GM23338 (cell line): ENCODE measurements at regions not wholly inside any gene's neighbourhood (a gene's known extent, or its start where the extent isn't known, plus 50 kb on each side); places are given as distances from the start of the nearest gene placed in this dataset.

ENCODE experiments used
- ATAC-seq: fragments of 200-7000 bp; cut with Tn5 transposase; 3 replicates; pipeline ENCODE4 v1.9.1; 2020
- DNase-seq: peaks from one replicate; pipeline ENCODE4 v3.0.0-alpha.2; 2015; ENCODE audit warnings: low spot score
- H2AFZ ChIP-seq: fragments of 200-600 bp; sonication (generic); 2 replicates; pipeline ENCODE4 v1.8.0; 2016; ENCODE audit warnings: antibody characterized with exemption, mild to moderate bottlenecking, moderate library complexity
- H3F3A ChIP-seq: fragments of 200-600 bp; sonication (generic); replicated peaks from 2 replicates; pipeline ENCODE4 v1.8.0; 2017; ENCODE audit warnings: antibody characterized with exemption, mixed run types, low read depth
- H3K27ac ChIP-seq: fragments of 200-600 bp; sonication (generic); 2 replicates; pipeline ENCODE4 v1.6.1; 2016; ENCODE audit warnings: low read depth
- H3K27me3 ChIP-seq: fragments of 200-600 bp; sonication (generic); 2 replicates; pipeline ENCODE4 v1.8.0; 2016; ENCODE audit warnings: mild to moderate bottlenecking, mixed run types, moderate library complexity; ENCODE audit not compliant: insufficient read depth
- H3K36me3 ChIP-seq: fragments of 200-600 bp; sonication (generic); 2 replicates; pipeline ENCODE4 v1.8.0; 2016; ENCODE audit warnings: mild to moderate bottlenecking; ENCODE audit not compliant: insufficient read depth
- H3K4me1 ChIP-seq: fragments of 200-600 bp; sonication (generic); 2 replicates; pipeline ENCODE4 v1.8.0; 2016; ENCODE audit warnings: mild to moderate bottlenecking, moderate library complexity; ENCODE audit not compliant: insufficient read depth
- H3K4me2 ChIP-seq: fragments of 200-600 bp; sonication (generic); 2 replicates; pipeline ENCODE4 v1.7.1; 2017; ENCODE audit warnings: mixed run types
- H3K4me3 ChIP-seq: fragments of 200-600 bp; sonication (generic); 2 replicates; pipeline ENCODE4 v1.6.1; 2016; ENCODE audit warnings: mixed run types
- H3K79me2 ChIP-seq: fragments of 200-600 bp; sonication (generic); replicated peaks from 2 replicates; pipeline ENCODE4 v1.8.0; 2017; ENCODE audit warnings: mild to moderate bottlenecking; ENCODE audit not compliant: insufficient read depth
- H3K9me2 ChIP-seq: fragments of 200-600 bp; sonication (generic); 2 replicates; pipeline ENCODE4 v1.8.0; 2017; ENCODE audit not compliant: insufficient read depth
- H4K20me1 ChIP-seq: fragments of 200-600 bp; sonication (generic); replicated peaks from 2 replicates; pipeline ENCODE4 v1.8.0; 2017; ENCODE audit warnings: mild to moderate bottlenecking; ENCODE audit not compliant: insufficient read depth
- H3K27ac Mint-ChIP-seq: 2 replicates; pipeline ENCODE4 v1.8.0; 2020; ENCODE audit warnings: inconsistent platforms, mild to moderate bottlenecking, moderate library complexity, mixed read lengths
- H3K27me3 Mint-ChIP-seq: 3 replicates; pipeline ENCODE4 v1.8.0; 2022; ENCODE audit warnings: low read depth, mild to moderate bottlenecking, moderate library complexity, mixed read lengths, inconsistent platforms; ENCODE audit not compliant: insufficient read depth, poor library complexity
- H3K36me3 Mint-ChIP-seq: 3 replicates; pipeline ENCODE4 v1.8.0; 2021; ENCODE audit warnings: low read depth, mild to moderate bottlenecking, inconsistent platforms, moderate library complexity, mixed read lengths
- H3K4me1 Mint-ChIP-seq: 3 replicates; pipeline ENCODE4 v1.8.0; 2020; ENCODE audit warnings: mild to moderate bottlenecking, inconsistent platforms, mixed read lengths
- H3K4me3 Mint-ChIP-seq: 3 replicates; pipeline ENCODE4 v1.8.0; 2021; ENCODE audit warnings: moderate library complexity, mild to moderate bottlenecking, inconsistent platforms, mixed read lengths
- H3K9me3 Mint-ChIP-seq: 3 replicates; pipeline ENCODE4 v1.8.0; 2020; ENCODE audit warnings: moderate library complexity, mild to moderate bottlenecking, inconsistent platforms, mixed read lengths
- CREB1 ChIP-seq: fragments of 250-450 bp; sonication (Bioruptor Pico); IDR thresholded peaks from 2 replicates; pipeline ENCODE4 v1.5.0; 2020; ENCODE audit warnings: low read depth, mild to moderate bottlenecking, moderate library complexity
- CTCF ChIP-seq, 2 experiments: fragments of 200-600 bp in 1 of 2; sonication (generic) in 1 of 2; conservative IDR thresholded peaks; 2 replicates each; pipeline versions ENCODE4 v1.5.1 to v1.6.1; 2016 to 2017; ENCODE audit warnings: antibody characterized with exemption in 2 of 2, low read depth in 2 of 2, mild to moderate bottlenecking in 2 of 2, moderate library complexity in 1 of 2
- ETS1 ChIP-seq: IDR thresholded peaks from 2 replicates; pipeline ENCODE4 v1.6.1; 2016; ENCODE audit warnings: antibody characterized with exemption
- EZH2phosphoT487 ChIP-seq: fragments of 200-600 bp; sonication (generic); IDR thresholded peaks from one replicate; pipeline ENCODE4 v1.8.1; 2018; ENCODE audit warnings: antibody characterized with exemption; ENCODE audit not compliant: unreplicated experiment
- NANOG ChIP-seq: IDR thresholded peaks from 2 replicates; pipeline ENCODE4 v1.6.1; 2016; ENCODE audit warnings: antibody characterized with exemption, borderline replicate concordance
- POLR2AphosphoS5 ChIP-seq: IDR thresholded peaks from 2 replicates; pipeline ENCODE4 v1.6.1; 2016; ENCODE audit warnings: antibody characterized with exemption, low read depth
- STAT1 ChIP-seq: IDR thresholded peaks from one replicate; pipeline ENCODE4 v1.6.1; 2016; ENCODE audit warnings: antibody characterized with exemption; ENCODE audit not compliant: unreplicated experiment
- ZNF114 ChIP-seq: fragments of 250-450 bp; sonication (Bioruptor Pico); IDR thresholded peaks from 2 replicates; pipeline ENCODE4 v1.5.0; 2020; ENCODE audit warnings: mild to moderate bottlenecking, moderate library complexity
- ZNF331 ChIP-seq: fragments of 250-450 bp; sonication (Bioruptor Pico); IDR thresholded peaks from 2 replicates; pipeline ENCODE4 v1.5.0; 2020; ENCODE audit warnings: low read depth, mild to moderate bottlenecking, moderate library complexity
- TF ChIP-seq, protein P1 (sequence below): IDR thresholded peaks from one replicate; pipeline ENCODE4 v1.6.1; 2018; ENCODE audit warnings: antibody characterized with exemption; ENCODE audit not compliant: unreplicated experiment
- TF ChIP-seq, protein P2 (sequence below): fragments of 250-450 bp; sonication (Bioruptor Pico); IDR thresholded peaks from 2 replicates; pipeline ENCODE4 v1.5.0; 2020; ENCODE audit warnings: mild to moderate bottlenecking, moderate library complexity

- peaks cover 4% of the 10 kb centered on the region; the same call in 2 of the 3 replicates for H3K4me1 Mint-ChIP-seq
- Histone ChIP-seq H3K36me3 (no peaks in the 10 kb centered on the region), H3K4me3 (no peak overlapping the region), H3K27me3 (no peaks in the 10 kb centered on the region), H4K20me1 (no peaks in the 10 kb centered on the region), H3K4me1 (no peaks in the 10 kb centered on the region), H3K27ac (no peak overlapping the region), H2AFZ (no peak overlapping the region), H3K79me2 (no peaks in the 10 kb centered on the region), H3F3A (no peaks in the 10 kb centered on the region), H3K9me2 (no peaks in the 10 kb centered on the region), H3K4me2 (no peak overlapping the region)
- H3K27ac Mint-ChIP-seq: no peak overlapping the region
- H3K27me3 Mint-ChIP-seq: no peaks in the 10 kb centered on the region
- H3K4me3 Mint-ChIP-seq: no peak overlapping the region
- DNase-seq: no peak
- H3K9me3 Mint-ChIP-seq: no peaks in the 10 kb centered on the region
- ATAC-seq: no peak
- H3K36me3 Mint-ChIP-seq: no peaks in the 10 kb centered on the region
- TF ChIP-seq POLR2AphosphoS5 (no peak), CTCF (conservative IDR thresholded peaks at IDR 0.05; ENCODE audit: low read depth in 2 of 2) (no peak), ZNF331 (CRISPR knock-in tag) (no peak), ETS1 (no peak), NANOG (no peak), ZNF114 (CRISPR knock-in tag) (no peak), CREB1 (CRISPR knock-in tag) (no peak), STAT1 (no peak), EZH2phosphoT487 (no peak)
- TF ChIP-seq, protein P1, sequence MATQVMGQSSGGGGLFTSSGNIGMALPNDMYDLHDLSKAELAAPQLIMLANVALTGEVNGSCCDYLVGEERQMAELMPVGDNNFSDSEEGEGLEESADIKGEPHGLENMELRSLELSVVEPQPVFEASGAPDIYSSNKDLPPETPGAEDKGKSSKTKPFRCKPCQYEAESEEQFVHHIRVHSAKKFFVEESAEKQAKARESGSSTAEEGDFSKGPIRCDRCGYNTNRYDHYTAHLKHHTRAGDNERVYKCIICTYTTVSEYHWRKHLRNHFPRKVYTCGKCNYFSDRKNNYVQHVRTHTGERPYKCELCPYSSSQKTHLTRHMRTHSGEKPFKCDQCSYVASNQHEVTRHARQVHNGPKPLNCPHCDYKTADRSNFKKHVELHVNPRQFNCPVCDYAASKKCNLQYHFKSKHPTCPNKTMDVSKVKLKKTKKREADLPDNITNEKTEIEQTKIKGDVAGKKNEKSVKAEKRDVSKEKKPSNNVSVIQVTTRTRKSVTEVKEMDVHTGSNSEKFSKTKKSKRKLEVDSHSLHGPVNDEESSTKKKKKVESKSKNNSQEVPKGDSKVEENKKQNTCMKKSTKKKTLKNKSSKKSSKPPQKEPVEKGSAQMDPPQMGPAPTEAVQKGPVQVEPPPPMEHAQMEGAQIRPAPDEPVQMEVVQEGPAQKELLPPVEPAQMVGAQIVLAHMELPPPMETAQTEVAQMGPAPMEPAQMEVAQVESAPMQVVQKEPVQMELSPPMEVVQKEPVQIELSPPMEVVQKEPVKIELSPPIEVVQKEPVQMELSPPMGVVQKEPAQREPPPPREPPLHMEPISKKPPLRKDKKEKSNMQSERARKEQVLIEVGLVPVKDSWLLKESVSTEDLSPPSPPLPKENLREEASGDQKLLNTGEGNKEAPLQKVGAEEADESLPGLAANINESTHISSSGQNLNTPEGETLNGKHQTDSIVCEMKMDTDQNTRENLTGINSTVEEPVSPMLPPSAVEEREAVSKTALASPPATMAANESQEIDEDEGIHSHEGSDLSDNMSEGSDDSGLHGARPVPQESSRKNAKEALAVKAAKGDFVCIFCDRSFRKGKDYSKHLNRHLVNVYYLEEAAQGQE: no peak
- TF ChIP-seq, protein P2, sequence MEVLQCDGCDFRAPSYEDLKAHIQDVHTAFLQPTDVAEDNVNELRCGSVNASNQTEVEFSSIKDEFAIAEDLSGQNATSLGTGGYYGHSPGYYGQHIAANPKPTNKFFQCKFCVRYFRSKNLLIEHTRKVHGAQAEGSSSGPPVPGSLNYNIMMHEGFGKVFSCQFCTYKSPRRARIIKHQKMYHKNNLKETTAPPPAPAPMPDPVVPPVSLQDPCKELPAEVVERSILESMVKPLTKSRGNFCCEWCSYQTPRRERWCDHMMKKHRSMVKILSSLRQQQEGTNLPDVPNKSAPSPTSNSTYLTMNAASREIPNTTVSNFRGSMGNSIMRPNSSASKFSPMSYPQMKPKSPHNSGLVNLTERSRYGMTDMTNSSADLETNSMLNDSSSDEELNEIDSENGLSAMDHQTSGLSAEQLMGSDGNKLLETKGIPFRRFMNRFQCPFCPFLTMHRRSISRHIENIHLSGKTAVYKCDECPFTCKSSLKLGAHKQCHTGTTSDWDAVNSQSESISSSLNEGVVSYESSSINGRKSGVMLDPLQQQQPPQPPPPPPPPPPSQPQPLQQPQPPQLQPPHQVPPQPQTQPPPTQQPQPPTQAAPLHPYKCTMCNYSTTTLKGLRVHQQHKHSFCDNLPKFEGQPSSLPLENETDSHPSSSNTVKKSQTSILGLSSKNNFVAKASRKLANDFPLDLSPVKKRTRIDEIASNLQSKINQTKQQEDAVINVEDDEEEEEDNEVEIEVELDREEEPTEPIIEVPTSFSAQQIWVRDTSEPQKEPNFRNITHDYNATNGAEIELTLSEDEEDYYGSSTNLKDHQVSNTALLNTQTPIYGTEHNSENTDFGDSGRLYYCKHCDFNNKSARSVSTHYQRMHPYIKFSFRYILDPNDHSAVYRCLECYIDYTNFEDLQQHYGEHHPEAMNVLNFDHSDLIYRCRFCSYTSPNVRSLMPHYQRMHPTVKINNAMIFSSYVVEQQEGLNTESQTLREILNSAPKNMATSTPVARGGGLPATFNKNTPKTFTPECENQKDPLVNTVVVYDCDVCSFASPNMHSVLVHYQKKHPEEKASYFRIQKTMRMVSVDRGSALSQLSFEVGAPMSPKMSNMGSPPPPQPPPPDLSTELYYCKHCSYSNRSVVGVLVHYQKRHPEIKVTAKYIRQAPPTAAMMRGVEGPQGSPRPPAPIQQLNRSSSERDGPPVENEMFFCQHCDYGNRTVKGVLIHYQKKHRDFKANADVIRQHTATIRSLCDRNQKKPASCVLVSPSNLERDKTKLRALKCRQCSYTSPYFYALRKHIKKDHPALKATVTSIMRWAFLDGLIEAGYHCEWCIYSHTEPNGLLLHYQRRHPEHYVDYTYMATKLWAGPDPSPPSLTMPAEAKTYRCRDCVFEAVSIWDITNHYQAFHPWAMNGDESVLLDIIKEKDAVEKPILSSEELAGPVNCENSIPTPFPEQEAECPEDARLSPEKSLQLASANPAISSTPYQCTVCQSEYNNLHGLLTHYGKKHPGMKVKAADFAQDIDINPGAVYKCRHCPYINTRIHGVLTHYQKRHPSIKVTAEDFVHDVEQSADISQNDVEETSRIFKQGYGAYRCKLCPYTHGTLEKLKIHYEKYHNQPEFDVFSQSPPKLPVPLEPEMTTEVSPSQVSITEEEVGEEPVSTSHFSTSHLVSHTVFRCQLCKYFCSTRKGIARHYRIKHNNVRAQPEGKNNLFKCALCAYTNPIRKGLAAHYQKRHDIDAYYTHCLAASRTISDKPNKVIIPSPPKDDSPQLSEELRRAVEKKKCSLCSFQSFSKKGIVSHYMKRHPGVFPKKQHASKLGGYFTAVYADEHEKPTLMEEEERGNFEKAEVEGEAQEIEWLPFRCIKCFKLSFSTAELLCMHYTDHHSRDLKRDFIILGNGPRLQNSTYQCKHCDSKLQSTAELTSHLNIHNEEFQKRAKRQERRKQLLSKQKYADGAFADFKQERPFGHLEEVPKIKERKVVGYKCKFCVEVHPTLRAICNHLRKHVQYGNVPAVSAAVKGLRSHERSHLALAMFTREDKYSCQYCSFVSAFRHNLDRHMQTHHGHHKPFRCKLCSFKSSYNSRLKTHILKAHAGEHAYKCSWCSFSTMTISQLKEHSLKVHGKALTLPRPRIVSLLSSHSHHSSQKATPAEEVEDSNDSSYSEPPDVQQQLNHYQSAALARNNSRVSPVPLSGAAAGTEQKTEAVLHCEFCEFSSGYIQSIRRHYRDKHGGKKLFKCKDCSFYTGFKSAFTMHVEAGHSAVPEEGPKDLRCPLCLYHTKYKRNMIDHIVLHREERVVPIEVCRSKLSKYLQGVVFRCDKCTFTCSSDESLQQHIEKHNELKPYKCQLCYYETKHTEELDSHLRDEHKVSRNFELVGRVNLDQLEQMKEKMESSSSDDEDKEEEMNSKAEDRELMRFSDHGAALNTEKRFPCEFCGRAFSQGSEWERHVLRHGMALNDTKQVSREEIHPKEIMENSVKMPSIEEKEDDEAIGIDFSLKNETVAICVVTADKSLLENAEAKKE (CRISPR knock-in tag): no peak
These were observed 318.0 kb downstream of the FIGN start for GRCh38 chr2:163417596-163418337.
